CD4-positive, CD25-positive, alpha-beta regulatory T cell (primary cell): ENCODE measurements at regions not wholly inside any gene's neighbourhood (a gene's known extent, or its start where the extent isn't known, plus 50 kb on each side); places are given as distances from the start of the nearest gene placed in this dataset.

ENCODE experiments used
- ATAC-seq, 2 donors: fragments of 150-1000 bp; cut with Tn5 transposase; one replicate each; pipeline ENCODE4 v1.10.0; 2021; ENCODE audit warnings: low read depth in 2 of 2, moderate number of reproducible peaks in 2 of 2, moderate library complexity in 1 of 2
- DNase-seq, 3 donors: peaks; one replicate each; pipeline versions ENCODE4 v3.0.0 to v3.0.0-alpha.2; 2012 to 2022; ENCODE audit warnings: mixed read lengths in 1 of 3
- H3K27ac ChIP-seq: one replicate; pipeline ENCODE4 v1.7.0; 2013; ENCODE audit warnings: mild to moderate bottlenecking, low read length; ENCODE audit not compliant: insufficient read depth, poor library complexity, severe bottlenecking
- H3K27me3 ChIP-seq: one replicate; pipeline ENCODE4 v1.7.0; 2013; ENCODE audit warnings: low read length; ENCODE audit not compliant: control insufficient read depth, insufficient read depth
- H3K36me3 ChIP-seq: one replicate; pipeline ENCODE4 v1.7.0; 2013; ENCODE audit warnings: mild to moderate bottlenecking, low read length, moderate library complexity; ENCODE audit not compliant: control insufficient read depth, insufficient read depth
- H3K4me1 ChIP-seq: 2 replicates; pipeline ENCODE4 v1.7.0; 2013; ENCODE audit warnings: mild to moderate bottlenecking, low read length; ENCODE audit not compliant: insufficient read depth, control insufficient read depth, poor library complexity, severe bottlenecking
- H3K4me3 ChIP-seq: one replicate; pipeline ENCODE4 v1.7.0; 2013; ENCODE audit warnings: low read depth, mild to moderate bottlenecking, low read length, moderate library complexity
- H3K9me3 ChIP-seq, 2 experiments: 1 replicate in 1 of 2; 2 replicates in 1 of 2; pipeline ENCODE4 v1.7.0; 2013; ENCODE audit warnings: low read length in 2 of 2, mild to moderate bottlenecking in 1 of 2, moderate library complexity in 1 of 2; ENCODE audit not compliant: control insufficient read depth in 2 of 2
- H3K27ac Mint-ChIP-seq, 3 donors: one replicate each; pipeline ENCODE4 v1.8.0; 2020 to 2022; ENCODE audit warnings: mild to moderate bottlenecking in 3 of 3, mixed read lengths in 3 of 3, moderate library complexity in 2 of 3
- H3K27me3 Mint-ChIP-seq: one replicate; pipeline ENCODE4 v1.8.0; 2022; ENCODE audit warnings: mild to moderate bottlenecking, mixed read lengths
- H3K36me3 Mint-ChIP-seq: one replicate; pipeline ENCODE4 v1.8.0; 2020; ENCODE audit warnings: mixed read lengths
- H3K4me1 Mint-ChIP-seq, 4 donors: one replicate each; pipeline ENCODE4 v1.8.0; 2020 to 2022; ENCODE audit warnings: mixed read lengths in 4 of 4, mild to moderate bottlenecking in 1 of 4
- H3K4me3 Mint-ChIP-seq, 4 donors: one replicate each; pipeline ENCODE4 v1.8.0; 2020 to 2022; ENCODE audit warnings: mild to moderate bottlenecking in 4 of 4, mixed read lengths in 4 of 4, moderate library complexity in 3 of 4
- H3K9me3 Mint-ChIP-seq, 7 donors: one replicate each; pipeline ENCODE4 v1.8.0; 2020 to 2022; ENCODE audit warnings: mixed read lengths in 7 of 7, mild to moderate bottlenecking in 3 of 7, moderate library complexity in 2 of 7

GRCh38 chr5:68582284-68582683, 366.7 kb downstream of the PIK3R1 start:
- H3K36me3 Mint-ChIP-seq = no peaks in the 10 kb centered on the region
- DNase-seq (no peak), ATAC-seq (no peak)
- peaks cover 0 to 3% of the 10 kb centered on the region in 2 experiments for H3K9me3 ChIP-seq
- no peak overlapping the region for H3K27ac ChIP-seq
- H3K9me3 Mint-ChIP-seq = peaks cover 0 to 5% (median 4%) of the 10 kb centered on the region in 7 donors
- H3K4me1 ChIP-seq = no peaks in the 10 kb centered on the region
- H3K4me3 Mint-ChIP-seq = no peak overlapping the region
- H3K36me3 ChIP-seq = no peaks in the 10 kb centered on the region
- peaks cover 2% of the 10 kb centered on the region for H3K27me3 ChIP-seq
- no peak overlapping the region for H3K27ac Mint-ChIP-seq
- H3K27me3 Mint-ChIP-seq = no peaks in the 10 kb centered on the region
- H3K4me1 Mint-ChIP-seq = no peaks in the 10 kb centered on the region
- H3K4me3 ChIP-seq = no peak overlapping the region

GRCh38 chr5:68587171-68587570, 371.6 kb downstream of the PIK3R1 start:
- DNase-seq (no peak), ATAC-seq (no peak)
- H3K9me3 ChIP-seq = no peaks in the 10 kb centered on the region
- Mint-ChIP-seq H3K4me3 (no peak overlapping the region), H3K4me1 (no peaks in the 10 kb centered on the region), H3K9me3 (peaks cover 0 to 4% (median 0%) of the 10 kb centered on the region in 7 donors), H3K36me3 (no peaks in the 10 kb centered on the region), H3K27me3 (peaks cover 4% of the 10 kb centered on the region), H3K27ac (no peak overlapping the region)
- no peaks in the 10 kb centered on the region for H3K36me3 ChIP-seq
- no peak overlapping the region for H3K27ac ChIP-seq
- no peak overlapping the region for H3K4me3 ChIP-seq
- H3K4me1 ChIP-seq = no peaks in the 10 kb centered on the region
- H3K27me3 ChIP-seq = peaks cover 2% of the 10 kb centered on the region

GRCh38 chr5:68591850-68592249, 376.3 kb downstream of the PIK3R1 start:
- no peaks in the 10 kb centered on the region for H3K9me3 ChIP-seq
- no peak for ATAC-seq
- Mint-ChIP-seq H3K27ac (no peak overlapping the region), H3K36me3 (no peaks in the 10 kb centered on the region), H3K27me3 (peaks cover 8% of the 10 kb centered on the region), H3K4me3 (no peak overlapping the region), H3K4me1 (peaks cover 0 to 2% (median 0%) of the 10 kb centered on the region in 4 donors), H3K9me3 (peaks cover 0 to 4% (median 0%) of the 10 kb centered on the region in 7 donors)
- no peak overlapping the region for H3K27ac ChIP-seq
- no peak for DNase-seq
- no peak overlapping the region for H3K4me3 ChIP-seq
- no peaks in the 10 kb centered on the region for H3K36me3 ChIP-seq
- no peaks in the 10 kb centered on the region for H3K27me3 ChIP-seq
- no peaks in the 10 kb centered on the region for H3K4me1 ChIP-seq

- no peaks in the 10 kb centered on the region for H3K4me1 ChIP-seq
- Mint-ChIP-seq H3K4me1 (peaks cover 0 to 2% (median 0%) of the 10 kb centered on the region in 4 donors), H3K4me3 (no peak overlapping the region), H3K27ac (no peak overlapping the region), H3K27me3 (peaks cover 8% of the 10 kb centered on the region), H3K36me3 (no peaks in the 10 kb centered on the region), H3K9me3 (peaks cover 0 to 4% (median 0%) of the 10 kb centered on the region in 7 donors)
- no peaks in the 10 kb centered on the region for H3K27me3 ChIP-seq
- no peak overlapping the region for H3K4me3 ChIP-seq
- no peaks in the 10 kb centered on the region for H3K36me3 ChIP-seq
- no peak for ATAC-seq
- H3K9me3 ChIP-seq = no peaks in the 10 kb centered on the region
- no peak for DNase-seq
- H3K27ac ChIP-seq = no peak overlapping the region
Measured at GRCh38 chr5:68592351-68592750, 376.8 kb downstream of the PIK3R1 start.

- H3K4me1 ChIP-seq = no peaks in the 10 kb centered on the region
Measured at GRCh38 chr5:68593211-68593671, 377.7 kb downstream of the PIK3R1 start.

GRCh38 chr5:68612972-68613371, 397.4 kb downstream of the PIK3R1 start:
- Histone ChIP-seq H3K4me3 (no peak overlapping the region), H3K27me3 (peaks cover 2% of the 10 kb centered on the region), H3K27ac (no peak overlapping the region), H3K4me1 (no peaks in the 10 kb centered on the region), H3K9me3 (peaks cover 16 to 20% of the 10 kb centered on the region in 2 experiments), H3K36me3 (no peaks in the 10 kb centered on the region)
- Mint-ChIP-seq H3K27ac (no peak overlapping the region), H3K9me3 (peaks cover 0 to 37% (median 14%) of the 10 kb centered on the region in 7 donors), H3K27me3 (no peaks in the 10 kb centered on the region), H3K36me3 (peaks cover 8% of the 10 kb centered on the region), H3K4me1 (no peaks in the 10 kb centered on the region), H3K4me3 (no peak overlapping the region)
- no peak for ATAC-seq
- no peak for DNase-seq

More at GRCh38 chr5:68593211-68593671, 377.7 kb downstream of the PIK3R1 start:
- H3K4me3 Mint-ChIP-seq = no peak overlapping the region
- no peaks in the 10 kb centered on the region for H3K27me3 ChIP-seq
- DNase-seq = no peak
- no peak overlapping the region for H3K27ac ChIP-seq
- H3K27ac Mint-ChIP-seq = no peak overlapping the region
- peaks cover 0 to 2% (median 0%) of the 10 kb centered on the region in 7 donors for H3K9me3 Mint-ChIP-seq
- H3K4me3 ChIP-seq = no peak overlapping the region
- H3K36me3 Mint-ChIP-seq = no peaks in the 10 kb centered on the region
- no peaks in the 10 kb centered on the region for H3K36me3 ChIP-seq
- peaks cover 8% of the 10 kb centered on the region for H3K27me3 Mint-ChIP-seq
- ATAC-seq = no peak
- no peaks in the 10 kb centered on the region for H3K9me3 ChIP-seq
- H3K4me1 Mint-ChIP-seq = peaks cover 0 to 2% (median 0%) of the 10 kb centered on the region in 4 donors

GRCh38 chr5:68618501-68618900, 402.9 kb downstream of the PIK3R1 start:
- DNase-seq = no peak
- peaks cover 5% of the 10 kb centered on the region for H3K27me3 Mint-ChIP-seq

GRCh38 chr5:68627001-68627400, 411.4 kb downstream of the PIK3R1 start:
- H3K27me3 ChIP-seq = no peaks in the 10 kb centered on the region
- H3K36me3 ChIP-seq = no peaks in the 10 kb centered on the region
- no peaks in the 10 kb centered on the region for H3K27me3 Mint-ChIP-seq
- no peak overlapping the region for H3K4me3 Mint-ChIP-seq
- DNase-seq (no peak), ATAC-seq (no peak)
- H3K27ac ChIP-seq = no peak overlapping the region
- H3K27ac Mint-ChIP-seq = no peak overlapping the region
- H3K4me1 Mint-ChIP-seq = no peaks in the 10 kb centered on the region
- peaks cover 0 to 3% (median 0%) of the 10 kb centered on the region in 7 donors for H3K9me3 Mint-ChIP-seq
- no peaks in the 10 kb centered on the region for H3K36me3 Mint-ChIP-seq
- H3K9me3 ChIP-seq = no peaks in the 10 kb centered on the region
- H3K4me3 ChIP-seq = no peak overlapping the region
- H3K4me1 ChIP-seq = no peaks in the 10 kb centered on the region

More at GRCh38 chr5:68618501-68618900, 402.9 kb downstream of the PIK3R1 start:
- Mint-ChIP-seq H3K36me3 (peaks cover 4% of the 10 kb centered on the region), H3K4me3 (no peak overlapping the region), H3K9me3 (peaks cover 0 to 8% (median 6%) of the 10 kb centered on the region in 7 donors), H3K27ac (no peak overlapping the region), H3K4me1 (no peaks in the 10 kb centered on the region)
- Histone ChIP-seq H3K27me3 (peaks cover 2% of the 10 kb centered on the region), H3K27ac (no peak overlapping the region), H3K36me3 (no peaks in the 10 kb centered on the region), H3K4me3 (no peak overlapping the region), H3K9me3 (no peaks in the 10 kb centered on the region), H3K4me1 (no peaks in the 10 kb centered on the region)
- ATAC-seq = no peak
